HG03097 (cell line): ENCODE measurements at regions not wholly inside any gene's neighbourhood (a gene's known extent, or its start where the extent isn't known, plus 50 kb on each side); places are given as distances from the start of the nearest gene placed in this dataset.
"Not testable (repeated sequence)": the region's sequence is repeated elsewhere in the genome, so short reads cannot be mapped to it uniquely, and the experiment has no call there.

Experiments used
- ATAC-seq: cut with Tn5 transposase; IDR thresholded peaks from one replicate; pipeline ENCODE4 v1.9.1; 2021; ENCODE audit not compliant: unreplicated experiment, low FRiP score

DNA sequence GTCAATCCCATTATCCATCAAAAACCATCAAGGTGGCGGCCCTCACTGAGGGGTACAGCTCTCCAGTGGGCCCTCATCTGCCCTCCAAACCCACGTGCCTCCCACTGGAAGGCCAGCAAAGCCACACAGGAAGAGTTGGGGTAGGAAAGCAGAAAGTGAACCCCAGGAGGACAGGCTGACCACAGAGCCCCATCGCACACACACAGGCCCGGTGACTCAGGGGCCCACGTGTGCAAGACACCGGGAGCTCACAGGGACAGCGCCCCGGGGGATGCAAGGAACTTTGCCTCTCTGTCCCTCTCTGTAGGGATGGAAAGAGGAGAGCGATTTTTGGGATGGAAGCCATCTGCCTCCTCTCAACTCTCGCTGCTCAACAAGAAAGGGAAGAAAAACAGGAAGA, 85.0 kb upstream of the FRG2C start:
- ATAC-seq = not testable (repeated sequence)

DNA sequence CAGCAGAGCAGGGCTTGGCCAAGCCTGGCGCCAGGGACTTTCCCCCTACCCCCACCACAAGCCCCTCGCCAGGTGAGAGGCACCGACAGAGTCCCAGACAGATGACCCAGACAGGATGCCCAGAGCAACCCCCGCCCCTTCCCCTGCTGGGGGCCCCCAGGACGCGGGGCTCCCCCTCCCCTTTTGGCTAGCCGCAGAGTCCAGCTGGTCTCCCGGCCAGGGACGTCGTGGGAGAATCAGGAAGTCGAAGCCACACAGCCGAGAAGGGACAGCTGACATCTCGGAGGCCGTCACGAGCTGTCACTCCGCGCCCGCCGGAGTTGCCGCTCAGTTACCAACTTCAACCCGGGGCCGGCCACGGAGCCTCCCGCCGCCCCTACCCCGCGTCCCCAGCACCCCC, 84.6 kb upstream of the FRG2C start:
- ATAC-seq = not testable (repeated sequence)

DNA sequence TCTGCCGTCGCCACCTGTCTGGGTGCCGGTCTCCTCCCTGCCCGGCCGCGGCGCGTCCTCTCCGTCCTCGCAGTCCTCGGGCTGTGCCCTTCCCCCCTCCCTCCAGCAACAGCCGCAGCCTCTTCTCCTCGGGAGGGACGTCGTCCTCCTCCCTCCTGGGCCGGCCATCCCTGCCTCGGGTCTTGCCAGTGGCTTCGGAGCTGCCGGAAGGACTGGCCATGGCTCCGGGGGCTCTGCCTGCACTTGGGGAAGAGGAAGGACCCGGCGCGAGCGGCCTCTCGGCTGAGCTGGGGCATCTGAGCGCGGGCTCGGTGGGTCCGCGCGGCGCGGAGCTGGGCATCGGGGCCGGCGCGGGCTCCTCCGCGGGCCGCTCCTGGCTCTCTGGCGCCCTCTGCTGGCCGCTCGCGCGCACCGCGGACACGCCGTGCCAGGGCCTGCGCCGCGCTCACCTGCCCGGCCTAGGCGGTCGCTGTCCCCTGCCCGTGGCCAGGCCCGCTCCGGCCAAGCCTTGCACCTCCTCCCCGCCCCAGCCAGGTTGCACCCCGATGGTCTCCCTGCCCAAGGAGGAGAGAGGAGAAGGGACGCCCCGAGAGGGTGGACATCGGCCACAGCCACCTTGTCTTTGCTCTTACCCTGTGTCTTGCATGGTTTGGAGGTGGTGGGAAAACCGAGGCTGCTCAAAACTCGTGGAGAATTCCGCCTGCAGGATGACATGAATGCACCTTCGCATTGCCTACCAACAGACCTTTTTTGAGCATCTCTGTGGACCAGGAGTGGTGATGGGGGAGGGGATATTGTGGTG, 83.9 kb upstream of the FRG2C start:
- ATAC-seq = not testable (repeated sequence)

DNA sequence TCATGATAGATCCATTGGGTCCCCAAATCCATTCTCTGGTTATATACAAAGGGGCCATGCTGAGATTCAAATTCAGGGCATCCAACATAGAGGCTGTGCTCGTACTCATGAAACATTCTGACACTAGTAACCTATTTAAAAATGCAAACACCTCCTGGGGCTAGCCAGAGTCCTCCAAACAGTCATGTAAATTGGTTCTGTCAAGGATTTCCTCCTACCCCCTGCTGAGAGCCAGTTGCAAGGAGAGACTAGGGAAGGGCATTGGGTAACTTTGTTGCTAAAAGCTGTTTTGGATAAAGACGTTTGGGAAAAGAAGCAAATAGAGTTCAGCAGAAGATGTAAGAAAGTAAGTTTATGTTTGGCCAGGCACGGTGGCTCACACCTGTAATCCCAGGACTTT, 81.6 kb upstream of the FRG2C start:
- ATAC-seq = not testable (repeated sequence)

DNA sequence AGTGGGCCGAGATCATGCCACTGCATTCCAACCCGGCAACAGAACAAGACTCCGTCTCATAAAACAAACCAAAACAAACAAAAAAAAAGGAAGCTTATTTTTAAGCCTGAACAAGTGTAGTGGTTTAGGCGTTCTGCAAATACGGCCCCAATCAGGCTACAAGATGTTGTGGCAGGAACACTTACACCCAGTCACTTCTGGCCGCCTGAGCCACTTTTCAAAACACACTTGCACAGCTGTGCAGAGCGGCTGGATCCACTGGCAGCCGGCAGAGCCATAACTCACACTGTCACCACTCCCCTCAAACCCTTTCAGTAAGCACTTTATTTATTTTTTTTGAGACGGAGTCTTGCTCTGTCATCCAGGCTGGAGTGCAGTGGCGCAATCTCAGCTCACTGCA, 81.0 kb upstream of the FRG2C start:
- ATAC-seq = not testable (repeated sequence)

DNA sequence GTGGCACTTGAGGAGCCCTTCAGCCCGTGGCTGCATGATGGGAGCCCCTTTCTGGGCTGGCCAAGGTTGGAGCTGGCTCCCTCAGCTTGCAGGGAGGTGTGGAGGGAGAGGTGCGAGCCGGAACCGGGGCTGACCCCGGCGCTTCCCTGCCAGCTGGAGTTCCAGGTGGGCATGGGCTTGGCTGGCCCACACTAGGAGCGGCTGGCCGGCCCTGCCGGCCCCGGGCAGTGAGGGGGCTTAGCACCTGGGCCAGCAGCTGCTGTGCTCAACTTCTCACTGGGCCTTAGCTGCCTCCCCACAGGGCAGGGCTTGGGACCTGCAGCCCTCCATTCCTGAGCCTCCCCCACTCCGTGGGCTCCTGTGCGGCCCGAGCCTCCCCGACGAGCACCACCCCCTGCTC, 76.4 kb upstream of the FRG2C start:
- not testable (repeated sequence) for ATAC-seq

DNA sequence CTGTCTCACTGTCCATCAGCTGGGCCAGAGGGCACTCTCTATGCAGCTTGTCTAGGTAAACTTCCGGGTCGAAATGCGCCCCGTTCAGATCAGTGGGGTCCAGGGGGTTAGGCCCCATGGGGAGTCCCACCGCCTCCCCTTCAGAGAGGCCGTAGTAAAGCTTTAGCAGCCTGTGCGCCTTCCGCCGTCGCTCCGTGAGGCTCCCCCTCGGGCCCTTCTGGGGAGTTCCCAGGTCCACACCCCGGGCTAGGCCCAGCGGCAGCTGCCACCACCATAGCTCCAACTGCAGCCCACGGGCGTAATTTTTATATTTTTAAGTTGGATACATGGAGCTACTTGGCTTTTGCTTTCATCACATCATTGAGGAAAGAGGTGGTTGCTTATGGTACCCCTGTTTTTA, 73.7 kb upstream of the FRG2C start:
- ATAC-seq = not testable (repeated sequence)

DNA sequence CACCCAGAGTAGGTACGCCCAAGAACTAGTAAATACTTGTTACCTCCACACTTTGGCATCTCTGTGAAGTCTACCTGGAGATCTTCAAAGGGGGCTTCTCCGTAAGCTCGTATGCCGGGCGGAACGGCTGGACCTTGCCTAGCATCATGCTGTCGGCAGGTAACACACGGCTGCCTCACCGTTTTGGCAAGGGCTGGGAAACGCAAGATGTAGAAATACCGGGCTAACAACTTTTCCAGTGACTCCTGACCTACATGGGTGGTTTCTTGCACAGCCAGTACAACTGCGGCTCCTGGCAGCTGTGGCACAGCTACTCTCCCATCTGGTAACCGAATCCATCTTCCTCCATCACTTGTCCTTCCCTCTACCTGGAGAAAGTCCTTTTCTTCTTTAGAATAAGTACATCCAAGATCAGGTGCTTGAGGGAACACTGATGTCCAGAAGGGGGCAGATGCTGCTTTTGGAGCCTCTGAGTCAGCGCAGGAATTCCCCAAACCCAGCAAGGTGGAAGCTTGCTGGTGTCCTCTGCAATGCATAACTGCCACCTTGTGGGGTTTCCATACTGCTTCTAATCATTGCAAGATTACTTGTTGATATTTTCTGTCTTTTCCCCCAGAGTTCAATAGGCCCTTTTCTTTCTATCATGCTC, 59.7 kb upstream of the FRG2C start:
- not testable (repeated sequence) for ATAC-seq

DNA sequence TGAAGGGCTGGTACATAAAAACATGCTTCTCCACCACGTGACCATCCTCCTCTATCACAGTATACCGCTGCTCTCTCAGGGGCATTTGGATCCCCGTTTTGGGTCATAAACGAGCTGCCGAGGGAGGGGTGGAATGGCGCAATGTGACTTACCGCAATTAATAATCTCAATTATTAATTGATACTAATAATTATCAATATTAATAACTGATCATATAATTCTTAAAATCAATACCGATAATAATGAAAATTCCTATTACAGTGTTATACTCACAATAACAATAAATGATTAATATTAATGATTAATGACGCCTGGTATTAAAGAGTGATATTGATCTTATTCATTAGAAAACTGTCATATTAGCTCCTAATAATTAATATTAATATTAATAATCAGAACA, 56.1 kb upstream of the FRG2C start:
- not testable (repeated sequence) for ATAC-seq

DNA sequence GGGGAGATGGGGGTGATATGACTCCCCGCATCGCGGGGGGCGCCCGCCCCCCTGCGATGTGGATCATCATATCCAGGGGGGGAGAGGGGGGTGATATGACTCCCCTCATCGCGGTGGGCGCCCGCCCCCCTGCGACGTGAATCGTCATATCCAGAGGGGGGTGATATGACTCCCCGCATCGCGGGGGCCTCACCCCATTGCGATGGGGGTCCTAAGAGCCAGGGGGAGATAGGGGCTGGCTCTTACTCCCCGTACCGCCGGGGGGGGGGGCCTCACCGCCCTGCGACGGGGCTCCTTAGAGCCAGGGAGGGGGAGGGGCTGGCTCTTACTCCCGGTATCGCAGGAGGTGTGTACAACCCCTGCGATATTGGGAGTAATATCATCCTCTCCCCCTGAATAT, 54.5 kb upstream of the FRG2C start:
- ATAC-seq = not testable (repeated sequence)

DNA sequence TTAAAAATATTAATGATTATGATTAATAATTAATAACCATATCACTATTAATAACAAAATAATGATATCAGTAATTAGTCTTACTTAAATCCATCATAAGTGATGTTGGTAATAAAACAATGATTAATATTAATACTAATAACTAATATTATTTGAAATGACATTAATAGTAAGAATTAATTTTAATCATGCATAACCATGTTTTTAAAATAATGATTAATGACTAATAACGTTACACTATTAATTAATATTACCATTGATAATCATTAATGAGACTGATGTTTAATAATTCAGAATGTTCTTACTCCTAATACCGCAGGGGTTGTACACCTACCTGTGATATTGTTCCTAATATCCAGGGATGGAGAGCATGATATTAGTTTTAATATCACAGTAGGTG, 53.4 kb upstream of the FRG2C start:
- ATAC-seq = no peak

DNA sequence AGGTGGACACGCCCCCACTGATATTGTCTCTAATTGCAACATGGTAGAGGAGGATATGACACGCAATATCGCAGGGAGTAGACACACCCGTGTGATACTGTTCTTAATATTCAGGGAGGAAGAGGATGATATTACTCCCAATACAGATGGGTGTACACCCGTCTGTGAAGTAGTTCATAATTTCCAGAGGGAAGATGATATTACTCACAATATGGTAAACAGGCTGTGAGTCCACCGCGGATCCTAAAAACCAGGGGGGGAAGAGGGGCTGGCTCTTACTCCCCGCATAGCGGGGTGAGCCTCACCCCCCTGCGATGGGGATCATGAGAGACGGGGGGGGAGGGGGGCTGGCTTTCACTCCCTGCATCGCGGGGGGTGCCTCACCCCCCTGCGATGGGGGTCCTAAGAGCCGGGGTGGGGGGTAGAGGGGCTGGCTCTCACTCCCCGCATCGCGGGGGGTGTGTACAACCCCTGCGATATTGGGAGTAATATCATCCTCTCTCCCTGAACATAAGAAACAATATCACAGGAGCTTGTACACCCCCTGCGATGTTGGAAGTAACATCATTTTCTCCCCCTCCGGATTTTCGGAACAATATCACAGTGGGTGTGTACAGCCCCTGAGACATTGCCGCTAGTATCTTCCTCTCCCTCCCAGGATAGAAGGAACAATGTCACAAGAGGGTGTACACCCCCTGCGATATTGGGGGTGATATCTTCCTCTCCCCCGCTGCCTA, 52.2 kb upstream of the FRG2C start:
- ATAC-seq = not testable (repeated sequence)
